MCF 10A (cell line): ENCODE measurements at regions not wholly inside any gene's neighbourhood (a gene's known extent, or its start where the extent isn't known, plus 50 kb on each side); places are given as distances from the start of the nearest gene placed in this dataset.

Experiments
- BruUV-seq: library from RNA; stranded (reverse); fragments of 400-500 nt; replicated peaks from 2 replicates; lab custom pipeline; 2021; lab: Mats Ljungman, UMichigan
- CTCF ChIA-PET: fragments of 300-600 bp; sonication (Branson Sonifier 250); formaldehyde crosslinking; extraction: SDS; loops from one replicate; lab custom pipeline; 2021; ENCODE audit warnings: antibody characterized with exemption, inconsistent platforms; lab: Yijun Ruan, JAX
- POLR2A ChIA-PET: fragments of 300-600, 350-650 bp; sonication (Branson Sonifier 250); formaldehyde crosslinking; extraction: SDS; loops from one replicate; lab custom pipeline; 2020; ENCODE audit warnings: antibody characterized with exemption, inconsistent platforms; lab: Yijun Ruan, JAX
- DNase-seq: peaks from one replicate; pipeline ENCODE4 v3.0.0-alpha.2; 2018; ENCODE audit not compliant: unreplicated experiment
- H3K27ac Mint-ChIP-seq: one replicate; pipeline ENCODE4 v1.8.0; 2022; ENCODE audit warnings: mild to moderate bottlenecking, low read depth, mixed read lengths; ENCODE audit not compliant: unreplicated experiment
- H3K27me3 Mint-ChIP-seq: one replicate; pipeline ENCODE4 v1.8.0; 2022; ENCODE audit warnings: mixed read lengths; ENCODE audit not compliant: insufficient read depth, unreplicated experiment
- H3K36me3 Mint-ChIP-seq: one replicate; pipeline ENCODE4 v1.8.0; 2022; ENCODE audit warnings: mild to moderate bottlenecking, moderate library complexity, mixed read lengths; ENCODE audit not compliant: insufficient read depth, unreplicated experiment
- H3K4me1 Mint-ChIP-seq: one replicate; pipeline ENCODE4 v1.8.0; 2022; ENCODE audit warnings: mixed read lengths; ENCODE audit not compliant: insufficient read depth, unreplicated experiment
- H3K4me3 Mint-ChIP-seq: one replicate; pipeline ENCODE4 v1.8.0; 2022; ENCODE audit warnings: mild to moderate bottlenecking, moderate library complexity, mixed read lengths; ENCODE audit not compliant: unreplicated experiment
- H3K9me3 Mint-ChIP-seq: one replicate; pipeline ENCODE4 v1.8.0; 2022; ENCODE audit warnings: mixed read lengths; ENCODE audit not compliant: unreplicated experiment
- intact Hi-C: fragments of 100-400 bp; cut with micrococcal nuclease; formaldehyde crosslinking; loops from 2 replicates; pipeline ENCODE4 v1.14.1; 2022
- TF ChIP-seq, protein P1 (sequence below): fragments of 200-600 bp; IDR thresholded peaks from one replicate; pipeline ENCODE4 v1.8.0; 2022; ENCODE audit warnings: antibody characterized with exemption, mild to moderate bottlenecking; ENCODE audit not compliant: unreplicated experiment

GRCh38 chrX:126982158-126982557 lies 162.6 kb downstream of the PRR32 start:
- H3K27me3 Mint-ChIP-seq = no peaks in the 10 kb centered on the region
- TF ChIP-seq, protein P1, sequence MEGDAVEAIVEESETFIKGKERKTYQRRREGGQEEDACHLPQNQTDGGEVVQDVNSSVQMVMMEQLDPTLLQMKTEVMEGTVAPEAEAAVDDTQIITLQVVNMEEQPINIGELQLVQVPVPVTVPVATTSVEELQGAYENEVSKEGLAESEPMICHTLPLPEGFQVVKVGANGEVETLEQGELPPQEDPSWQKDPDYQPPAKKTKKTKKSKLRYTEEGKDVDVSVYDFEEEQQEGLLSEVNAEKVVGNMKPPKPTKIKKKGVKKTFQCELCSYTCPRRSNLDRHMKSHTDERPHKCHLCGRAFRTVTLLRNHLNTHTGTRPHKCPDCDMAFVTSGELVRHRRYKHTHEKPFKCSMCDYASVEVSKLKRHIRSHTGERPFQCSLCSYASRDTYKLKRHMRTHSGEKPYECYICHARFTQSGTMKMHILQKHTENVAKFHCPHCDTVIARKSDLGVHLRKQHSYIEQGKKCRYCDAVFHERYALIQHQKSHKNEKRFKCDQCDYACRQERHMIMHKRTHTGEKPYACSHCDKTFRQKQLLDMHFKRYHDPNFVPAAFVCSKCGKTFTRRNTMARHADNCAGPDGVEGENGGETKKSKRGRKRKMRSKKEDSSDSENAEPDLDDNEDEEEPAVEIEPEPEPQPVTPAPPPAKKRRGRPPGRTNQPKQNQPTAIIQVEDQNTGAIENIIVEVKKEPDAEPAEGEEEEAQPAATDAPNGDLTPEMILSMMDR = no peak
- no peaks in the 10 kb centered on the region for H3K36me3 Mint-ChIP-seq
- no peaks in the 10 kb centered on the region for H3K4me1 Mint-ChIP-seq
- BruUV-seq = no TSS peak
- no peak for DNase-seq
- H3K27ac Mint-ChIP-seq = no peak overlapping the region
- intact Hi-C loops = no loop called here
- ChIA-PET CTCF (interaction anchor here (0.7 kb wide), 1 partner anchor 1468 kb away, joined by 4 read pairs; no protein-coding TSS in a partner anchor), POLR2A (no interaction called here)
- H3K9me3 Mint-ChIP-seq = peaks cover 20% of the 10 kb centered on the region
- no peak overlapping the region for H3K4me3 Mint-ChIP-seq

DNA sequence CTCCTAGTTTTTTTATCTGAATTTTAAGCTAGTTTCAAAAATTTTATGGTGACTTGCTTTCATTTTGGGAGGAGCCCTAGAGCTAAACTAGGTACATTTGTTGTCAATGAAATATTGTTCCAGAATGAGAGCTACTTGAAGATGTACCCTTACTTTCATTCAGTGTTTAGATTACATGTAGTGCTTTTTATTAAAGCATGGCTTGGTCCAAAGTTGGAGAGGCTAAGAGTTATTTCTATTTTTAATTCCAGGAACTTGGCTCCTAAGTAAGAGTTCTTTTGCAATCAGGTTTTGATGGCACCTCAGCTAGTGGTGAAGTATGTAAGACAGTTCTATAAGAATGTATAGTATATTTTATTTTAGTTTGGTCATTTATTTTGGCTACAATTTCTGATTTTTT lies 165.5 kb downstream of the PRR32 start:
- POLR2A ChIA-PET = no interaction called here
- CTCF ChIA-PET = no interaction called here
- Mint-ChIP-seq H3K4me3 (no peak overlapping the region), H3K4me1 (no peaks in the 10 kb centered on the region), H3K9me3 (peaks cover 12% of the 10 kb centered on the region), H3K27me3 (no peaks in the 10 kb centered on the region), H3K36me3 (no peaks in the 10 kb centered on the region), H3K27ac (no peak overlapping the region)
- no TSS peak for BruUV-seq
- intact Hi-C loops = no loop called here
- TF ChIP-seq, protein P1 = no peak
- no peak for DNase-seq

DNA sequence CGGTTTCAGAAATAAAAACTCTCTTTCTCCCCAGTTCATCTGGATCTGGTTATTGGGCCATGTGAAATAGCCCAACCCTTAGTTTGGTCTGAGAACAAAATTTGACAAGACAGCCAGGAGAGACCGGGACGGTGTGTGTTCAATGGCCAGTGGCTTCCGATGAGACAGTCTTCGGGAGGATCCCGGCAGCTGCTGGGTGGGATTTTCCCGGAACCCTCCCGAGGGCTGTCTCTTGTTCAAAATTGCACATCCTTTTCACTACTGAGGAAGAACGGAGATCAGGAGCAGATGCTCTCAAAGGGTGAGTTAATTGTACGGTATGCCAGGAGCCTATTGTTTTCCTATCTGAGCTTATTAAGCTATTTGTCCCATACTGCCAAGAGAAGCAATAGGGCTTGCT lies 166.5 kb downstream of the PRR32 start:
- H3K27ac Mint-ChIP-seq = no peak overlapping the region
- BruUV-seq = no TSS peak
- no peak for DNase-seq
- no peaks in the 10 kb centered on the region for H3K36me3 Mint-ChIP-seq
- intact Hi-C loops = no loop called here
- ChIA-PET CTCF (no interaction called here), POLR2A (interaction anchor here (0.6 kb wide), 1 partner anchor 783 kb away, joined by 4 read pairs; no protein-coding TSS in a partner anchor)
- H3K4me1 Mint-ChIP-seq = no peaks in the 10 kb centered on the region
- TF ChIP-seq, protein P1 = no peak
- H3K27me3 Mint-ChIP-seq = no peaks in the 10 kb centered on the region
- H3K4me3 Mint-ChIP-seq = no peak overlapping the region
- peaks cover 7% of the 10 kb centered on the region for H3K9me3 Mint-ChIP-seq

DNA sequence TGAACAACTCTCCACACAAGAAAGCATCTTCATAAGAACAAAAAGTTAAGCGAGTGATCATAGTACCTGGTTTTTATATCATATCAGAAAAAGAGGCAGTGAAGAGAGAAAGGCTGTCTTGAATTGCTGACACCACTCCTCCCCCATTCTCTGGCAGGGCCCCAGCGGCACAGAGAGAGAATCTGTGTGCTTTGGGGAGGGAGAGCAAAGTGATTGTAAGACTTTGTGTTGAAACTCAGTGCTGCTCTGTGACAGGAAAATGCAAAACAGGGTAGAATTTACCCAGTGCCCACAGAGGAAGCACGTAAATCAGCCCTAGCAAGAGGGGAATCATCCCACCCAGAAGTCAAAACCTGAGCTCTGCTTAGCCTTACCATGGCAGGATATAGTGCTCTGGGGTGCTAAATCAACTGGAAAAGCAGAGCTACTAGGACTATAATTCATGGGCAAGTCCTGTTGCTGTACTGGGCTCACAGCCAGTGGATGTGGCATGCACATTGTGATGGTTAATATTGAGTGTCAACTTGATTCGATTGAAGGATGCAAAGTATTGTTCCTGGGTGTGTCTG lies 174.6 kb downstream of the PRR32 start:
- TF ChIP-seq, protein P1 = no peak
- intact Hi-C loops = no loop called here
- ChIA-PET POLR2A (interaction anchor here (0.9 kb wide), 1 partner anchor 10 kb away, joined by 3 read pairs; no protein-coding TSS in a partner anchor), CTCF (interaction anchor here (0.7 kb wide), 1 partner anchor 63 kb away, joined by 3 read pairs; no protein-coding TSS in a partner anchor)
- DNase-seq = no peak
- no peaks in the 10 kb centered on the region for H3K36me3 Mint-ChIP-seq
- no peaks in the 10 kb centered on the region for H3K4me1 Mint-ChIP-seq
- peaks cover 26% of the 10 kb centered on the region for H3K9me3 Mint-ChIP-seq
- no peak overlapping the region for H3K4me3 Mint-ChIP-seq
- H3K27ac Mint-ChIP-seq = no peak overlapping the region
- no TSS peak for BruUV-seq
- H3K27me3 Mint-ChIP-seq = no peaks in the 10 kb centered on the region
